ENCODE measurements at regions not wholly inside any gene's neighbourhood (a gene's known extent, or its start where the extent isn't known, plus 50 kb on each side); places are given as distances from the start of the nearest gene placed in this dataset.

- POLR2A ChIA-PET = no interaction called here
- H3K27ac ChIP-seq (ENCODE audit: insufficient read depth, low read depth, low read length) = no peak overlapping the region
These were observed 65.3 kb upstream of the ID4 start for GRCh38 chr6:19771753-19772336.

GRCh38 chr6:19772891-19773290 lies 64.3 kb upstream of the ID4 start:
- dilution Hi-C loops (cut with MboI; ENCODE audit: extremely low pct_ligation_motif_present, low sequenced_read_pairs) = no loop called here

More at GRCh38 chr6:19771753-19772336, 65.3 kb upstream of the ID4 start:
- intact Hi-C loops (cut with micrococcal nuclease) (no loop called here), dilution Hi-C loops (cut with MboI; ENCODE audit: extremely low pct_ligation_motif_present, low sequenced_read_pairs) (no loop called here)
- CTCF ChIA-PET = no interaction called here
- Histone ChIP-seq H4K20me1 (replicated peaks; ENCODE audit: control insufficient read depth, extremely low read depth, insufficient read depth, low read length) (no peaks in the 10 kb centered on the region), H3K36me3 (ENCODE audit: control insufficient read depth in 2 of 2, extremely low read depth in 1 of 2, insufficient read depth in 2 of 2, low read length in 2 of 2) (no peaks in the 10 kb centered on the region), H2AFZ (ENCODE audit: low read depth, low read length) (no peak overlapping the region), H3K9me3 (replicated peaks; ENCODE audit: control insufficient read depth, insufficient read depth, low read length) (no peaks in the 10 kb centered on the region), H3K27me3 (ENCODE audit: control insufficient read depth in 2 of 2, insufficient read depth in 2 of 2, low read length in 2 of 2) (no peaks in the 10 kb centered on the region), H3K9ac (replicated peaks; ENCODE audit: extremely low read depth, insufficient read depth, low read length) (no peak overlapping the region), H3K4me2 (ENCODE audit: insufficient read depth, low read length) (no peak overlapping the region), H3K9me1 (replicated peaks; ENCODE audit: control insufficient read depth, extremely low read depth, insufficient read depth, low read length) (no peaks in the 10 kb centered on the region), H3K79me2 (ENCODE audit: control insufficient read depth, insufficient read depth, low read length) (no peaks in the 10 kb centered on the region), H3K4me1 (ENCODE audit: control insufficient read depth, extremely low read depth, insufficient read depth, low read length) (no peaks in the 10 kb centered on the region), H3K4me3 (replicated peaks in 1 of 3; ENCODE audit: insufficient read depth in 1 of 3, low read depth in 1 of 3, low read length in 3 of 3) (no peak overlapping the region)
- no peak for FAIRE-seq
- BruUV-seq (replicated peaks) = no TSS peak
- TF ChIP-seq POLR2A (IDR thresholded peaks at IDR 0.05; ENCODE audit: low read depth, low read length) (no peak), EZH2 (IDR thresholded peaks at IDR 0.05; ENCODE audit: borderline replicate concordance, low read depth, low read length, severe bottlenecking) (no peak)
- no peak for DNase-seq (ENCODE audit: low read depth, low spot score)

More at GRCh38 chr6:19772891-19773290, 64.3 kb upstream of the ID4 start:
- Histone ChIP-seq H3K9ac (replicated peaks; ENCODE audit: extremely low read depth, insufficient read depth, low read length) (no peak overlapping the region), H3K4me1 (ENCODE audit: control insufficient read depth, extremely low read depth, insufficient read depth, low read length) (no peaks in the 10 kb centered on the region), H3K27me3 (ENCODE audit: control insufficient read depth in 2 of 2, insufficient read depth in 2 of 2, low read length in 2 of 2) (no peaks in the 10 kb centered on the region), H3K9me1 (replicated peaks; ENCODE audit: control insufficient read depth, extremely low read depth, insufficient read depth, low read length) (no peaks in the 10 kb centered on the region), H2AFZ (ENCODE audit: low read depth, low read length) (no peak overlapping the region), H4K20me1 (replicated peaks; ENCODE audit: control insufficient read depth, extremely low read depth, insufficient read depth, low read length) (no peaks in the 10 kb centered on the region), H3K27ac (ENCODE audit: insufficient read depth, low read depth, low read length) (no peak overlapping the region), H3K9me3 (replicated peaks; ENCODE audit: control insufficient read depth, insufficient read depth, low read length) (no peaks in the 10 kb centered on the region), H3K36me3 (ENCODE audit: control insufficient read depth in 2 of 2, extremely low read depth in 1 of 2, insufficient read depth in 2 of 2, low read length in 2 of 2) (no peaks in the 10 kb centered on the region), H3K4me3 (replicated peaks in 1 of 3; ENCODE audit: insufficient read depth in 1 of 3, low read depth in 1 of 3, low read length in 3 of 3) (no peak overlapping the region), H3K4me2 (ENCODE audit: insufficient read depth, low read length) (no peak overlapping the region), H3K79me2 (ENCODE audit: control insufficient read depth, insufficient read depth, low read length) (no peaks in the 10 kb centered on the region)
- no peak for DNase-seq (ENCODE audit: low read depth, low spot score)
- TF ChIP-seq FOS (IDR thresholded peaks at IDR 0.05; ENCODE audit: borderline replicate concordance, insufficient read depth, low read length) = no peak
- no peak for TF ChIP-seq POLR2A (IDR thresholded peaks at IDR 0.05; ENCODE audit: low read depth, low read length)
- no peak for TF ChIP-seq GATA2 (IDR thresholded peaks at IDR 0.05; ENCODE audit: insufficient read depth, insufficient read length, low read depth, low read length)
- no peak for TF ChIP-seq MAX (IDR thresholded peaks at IDR 0.05; ENCODE audit: insufficient read depth, insufficient read length)
- no peak for TF ChIP-seq MYC (IDR thresholded peaks at IDR 0.05; ENCODE audit: low read depth, low read length)
- TF ChIP-seq EZH2 (IDR thresholded peaks at IDR 0.05; ENCODE audit: borderline replicate concordance, low read depth, low read length, severe bottlenecking) = no peak
- TF ChIP-seq POLR2AphosphoS5 (IDR thresholded peaks at IDR 0.05; ENCODE audit: insufficient read depth, low read depth, low read length) = no peak
- TF ChIP-seq CTCF (IDR thresholded peaks at IDR 0.05; ENCODE audit: extremely low read depth in 1 of 2, insufficient read depth in 1 of 2, low read depth in 1 of 2, low read length in 2 of 2) = no peak
- TF ChIP-seq JUN (IDR thresholded peaks at IDR 0.05; ENCODE audit: borderline replicate concordance, insufficient read depth, insufficient read length, low read depth) = no peak
- no peak for FAIRE-seq
- ChIA-PET CTCF (no interaction called here), POLR2A (no interaction called here)
- intact Hi-C loops (cut with micrococcal nuclease) = no loop called here
- no TSS peak for BruUV-seq (replicated peaks)

All from endothelial cell of umbilical vein (primary cell).